HG02981 (cell line): ENCODE measurements at regions not wholly inside any gene's neighbourhood (a gene's known extent, or its start where the extent isn't known, plus 50 kb on each side); places are given as distances from the start of the nearest gene placed in this dataset.

ENCODE experiments used
- ATAC-seq: cut with Tn5 transposase; IDR thresholded peaks from one replicate; pipeline ENCODE4 v1.9.1; 2021; ENCODE audit warnings: mild to moderate bottlenecking, moderate library complexity; ENCODE audit not compliant: unreplicated experiment

GRCh38 chr9:111985315-111985714, 88.7 kb downstream of the UGCG start:
- peak; percentile 35 for ATAC-seq

- ATAC-seq: no peak
Measured at GRCh38 chr9:111986035-111986556, 89.5 kb downstream of the UGCG start.
